ENCODE measurements at regions not wholly inside any gene's neighbourhood (a gene's known extent, or its start where the extent isn't known, plus 50 kb on each side); places are given as distances from the start of the nearest gene placed in this dataset.
"Not testable (repeated sequence)": the region's sequence is repeated elsewhere in the genome, so short reads cannot be mapped to it uniquely, and the experiment has no call there.

- DNase-seq (ENCODE audit: low spot score): no peak
- intact Hi-C loops (cut with micrococcal nuclease): no loop called here
- no peaks in the 10 kb centered on the region for H3K36me3 Mint-ChIP-seq (ENCODE audit: low read depth)
- H3K9me3 Mint-ChIP-seq: no peaks in the 10 kb centered on the region
- H3K4me3 Mint-ChIP-seq (ENCODE audit: low read depth): no peak overlapping the region
- H3K27ac Mint-ChIP-seq: no peak overlapping the region
- H3K4me1 Mint-ChIP-seq (ENCODE audit: low read depth): peaks cover 4% of the 10 kb centered on the region
- peaks cover 8% of the 10 kb centered on the region for H3K27me3 Mint-ChIP-seq (ENCODE audit: low read depth)
These were observed 153.8 kb downstream of the UNC5CL start for GRCh38 chr6:40885139-40885774.

GRCh38 chr6:40882323-40882997 is 156.6 kb downstream of the UNC5CL start:
- no peak overlapping the region for H3K27ac Mint-ChIP-seq
- peaks cover 3% of the 10 kb centered on the region for H3K27me3 Mint-ChIP-seq (ENCODE audit: low read depth)
- no peak for DNase-seq (ENCODE audit: low spot score)
- intact Hi-C loops (cut with micrococcal nuclease): no loop called here
- H3K36me3 Mint-ChIP-seq (ENCODE audit: low read depth): no peaks in the 10 kb centered on the region
- peaks cover 7% of the 10 kb centered on the region for H3K4me1 Mint-ChIP-seq (ENCODE audit: low read depth)
- no peak overlapping the region for H3K4me3 Mint-ChIP-seq (ENCODE audit: low read depth)
- peaks cover 4% of the 10 kb centered on the region for H3K9me3 Mint-ChIP-seq

- Mint-ChIP-seq H3K27ac (no peak overlapping the region), H3K27me3 (ENCODE audit: low read depth) (peaks cover 6% of the 10 kb centered on the region), H3K4me3 (ENCODE audit: low read depth) (no peak overlapping the region), H3K9me3 (peaks cover 4% of the 10 kb centered on the region), H3K4me1 (ENCODE audit: low read depth) (peaks cover 15% of the 10 kb centered on the region), H3K36me3 (ENCODE audit: low read depth) (no peaks in the 10 kb centered on the region)
- no peak for DNase-seq (ENCODE audit: low spot score)
- intact Hi-C loops (cut with micrococcal nuclease): no loop called here
These were observed 157.5 kb downstream of the UNC5CL start for GRCh38 chr6:40881501-40881900.

- no peak for DNase-seq (ENCODE audit: low spot score)
- Mint-ChIP-seq H3K36me3 (ENCODE audit: low read depth) (no peaks in the 10 kb centered on the region), H3K27ac (no peak overlapping the region), H3K4me1 (ENCODE audit: low read depth) (peaks cover 15% of the 10 kb centered on the region), H3K4me3 (ENCODE audit: low read depth) (no peak overlapping the region), H3K9me3 (peaks cover 4% of the 10 kb centered on the region), H3K27me3 (ENCODE audit: low read depth) (peaks cover 8% of the 10 kb centered on the region)
- intact Hi-C loops (cut with micrococcal nuclease): no loop called here
These were observed 158.1 kb downstream of the UNC5CL start for GRCh38 chr6:40880906-40881305.

GRCh38 chr6:40879169-40879568 is 159.9 kb downstream of the UNC5CL start:
- no peaks in the 10 kb centered on the region for H3K36me3 Mint-ChIP-seq (ENCODE audit: low read depth)
- no peak overlapping the region for H3K27ac Mint-ChIP-seq
- no peak for DNase-seq (ENCODE audit: low spot score)
- peaks cover 15% of the 10 kb centered on the region for H3K4me1 Mint-ChIP-seq (ENCODE audit: low read depth)
- intact Hi-C loops (cut with micrococcal nuclease): no loop called here
- H3K27me3 Mint-ChIP-seq (ENCODE audit: low read depth): peaks cover 13% of the 10 kb centered on the region
- peaks cover 4% of the 10 kb centered on the region for H3K9me3 Mint-ChIP-seq
- no peak overlapping the region for H3K4me3 Mint-ChIP-seq (ENCODE audit: low read depth)

- H3K27ac Mint-ChIP-seq: no peak overlapping the region
- peaks cover 4% of the 10 kb centered on the region for H3K9me3 Mint-ChIP-seq
- no peaks in the 10 kb centered on the region for H3K36me3 Mint-ChIP-seq (ENCODE audit: low read depth)
- no peak for DNase-seq (ENCODE audit: low spot score)
- peaks cover 15% of the 10 kb centered on the region for H3K4me1 Mint-ChIP-seq (ENCODE audit: low read depth)
- intact Hi-C loops (cut with micrococcal nuclease): no loop called here
- no peak overlapping the region for H3K4me3 Mint-ChIP-seq (ENCODE audit: low read depth)
- peaks cover 21% of the 10 kb centered on the region for H3K27me3 Mint-ChIP-seq (ENCODE audit: low read depth)
These were observed 161.7 kb downstream of the UNC5CL start for GRCh38 chr6:40877362-40877761.

GRCh38 chr6:40876336-40876735 is 162.7 kb downstream of the UNC5CL start:
- H3K27me3 Mint-ChIP-seq (ENCODE audit: low read depth): peaks cover 19% of the 10 kb centered on the region
- H3K9me3 Mint-ChIP-seq: peaks cover 4% of the 10 kb centered on the region
- no peak overlapping the region for H3K4me3 Mint-ChIP-seq (ENCODE audit: low read depth)
- DNase-seq (ENCODE audit: low spot score): no peak
- H3K36me3 Mint-ChIP-seq (ENCODE audit: low read depth): no peaks in the 10 kb centered on the region
- intact Hi-C loops (cut with micrococcal nuclease): no loop called here
- peaks cover 12% of the 10 kb centered on the region for H3K4me1 Mint-ChIP-seq (ENCODE audit: low read depth)
- no peak overlapping the region for H3K27ac Mint-ChIP-seq

- intact Hi-C loops (cut with micrococcal nuclease): no loop called here
- H3K4me1 Mint-ChIP-seq (ENCODE audit: low read depth): peaks cover 12% of the 10 kb centered on the region
- no peak for DNase-seq (ENCODE audit: low spot score)
- H3K4me3 Mint-ChIP-seq (ENCODE audit: low read depth): no peak overlapping the region
- no peak overlapping the region for H3K27ac Mint-ChIP-seq
- H3K36me3 Mint-ChIP-seq (ENCODE audit: low read depth): no peaks in the 10 kb centered on the region
- peaks cover 18% of the 10 kb centered on the region for H3K27me3 Mint-ChIP-seq (ENCODE audit: low read depth)
- peaks cover 4% of the 10 kb centered on the region for H3K9me3 Mint-ChIP-seq
These were observed 164.5 kb downstream of the UNC5CL start for GRCh38 chr6:40874495-40874894.

GRCh38 chr6:40871424-40871823 is 167.6 kb downstream of the UNC5CL start:
- intact Hi-C loops (cut with micrococcal nuclease): no loop called here
- Mint-ChIP-seq H3K27ac (no peak overlapping the region), H3K9me3 (no peaks in the 10 kb centered on the region), H3K4me1 (ENCODE audit: low read depth) (no peaks in the 10 kb centered on the region), H3K27me3 (ENCODE audit: low read depth) (peaks cover 14% of the 10 kb centered on the region), H3K4me3 (ENCODE audit: low read depth) (no peak overlapping the region), H3K36me3 (ENCODE audit: low read depth) (no peaks in the 10 kb centered on the region)
- DNase-seq (ENCODE audit: low spot score): no peak

- H3K4me1 Mint-ChIP-seq (ENCODE audit: low read depth); H3K27ac Mint-ChIP-seq; H3K27me3 Mint-ChIP-seq (ENCODE audit: low read depth); DNase-seq (ENCODE audit: low spot score); H3K36me3 Mint-ChIP-seq (ENCODE audit: low read depth); H3K4me3 Mint-ChIP-seq (ENCODE audit: low read depth); H3K9me3 Mint-ChIP-seq; intact Hi-C loops (cut with micrococcal nuclease): not testable (repeated sequence)
These were observed 170.7 kb downstream of the UNC5CL start for GRCh38 chr6:40868089-40868865.

- H3K4me3 Mint-ChIP-seq (ENCODE audit: low read depth); intact Hi-C loops (cut with micrococcal nuclease); H3K4me1 Mint-ChIP-seq (ENCODE audit: low read depth); H3K9me3 Mint-ChIP-seq; DNase-seq (ENCODE audit: low spot score); H3K27me3 Mint-ChIP-seq (ENCODE audit: low read depth); H3K27ac Mint-ChIP-seq; H3K36me3 Mint-ChIP-seq (ENCODE audit: low read depth): not testable (repeated sequence)
These were observed 171.5 kb downstream of the UNC5CL start for GRCh38 chr6:40867527-40867926.

GRCh38 chr6:40865259-40865658 is 173.8 kb downstream of the UNC5CL start:
- H3K27me3 Mint-ChIP-seq (ENCODE audit: low read depth): not testable (repeated sequence)

GRCh38 chr6:40860443-40860842 is 178.6 kb downstream of the UNC5CL start:
- Mint-ChIP-seq H3K4me1 (ENCODE audit: low read depth) (no peaks in the 10 kb centered on the region), H3K9me3 (no peaks in the 10 kb centered on the region), H3K36me3 (ENCODE audit: low read depth) (no peaks in the 10 kb centered on the region), H3K27me3 (ENCODE audit: low read depth) (peaks cover 2% of the 10 kb centered on the region), H3K4me3 (ENCODE audit: low read depth) (no peak overlapping the region), H3K27ac (no peak overlapping the region)
- intact Hi-C loops (cut with micrococcal nuclease): no loop called here
- no peak for DNase-seq (ENCODE audit: low spot score)

More at GRCh38 chr6:40865259-40865658, 173.8 kb downstream of the UNC5CL start:
- H3K36me3 Mint-ChIP-seq (ENCODE audit: low read depth); H3K9me3 Mint-ChIP-seq; H3K4me1 Mint-ChIP-seq (ENCODE audit: low read depth); DNase-seq (ENCODE audit: low spot score); intact Hi-C loops (cut with micrococcal nuclease); H3K4me3 Mint-ChIP-seq (ENCODE audit: low read depth); H3K27ac Mint-ChIP-seq: not testable (repeated sequence)

Data from activated T-helper 2 cell treated with anti-CD3 and anti-CD28 coated beads, Interferon-gamma antibody, Interleukin-2, Interleukin-4, amounts not matched to agents 10 μg/mL and 5 μg/mL and 100 μg/mL, durations not matched to agents 14 hours and 24 hours and 36 hours (primary cell).